GM18511 (cell line): ENCODE measurements at regions not wholly inside any gene's neighbourhood (a gene's known extent, or its start where the extent isn't known, plus 50 kb on each side); places are given as distances from the start of the nearest gene placed in this dataset.

Source experiments
- ATAC-seq: cut with Tn5 transposase; IDR thresholded peaks from one replicate; pipeline ENCODE4 v1.9.1; 2021; ENCODE audit warnings: mild to moderate bottlenecking, moderate library complexity; ENCODE audit not compliant: unreplicated experiment

- no peak for ATAC-seq
Measured at GRCh38 chr13:73940098-73940497, 194.1 kb downstream of the KLF12 start.

- no peak for ATAC-seq
Measured at GRCh38 chr13:73939603-73940002, 194.6 kb downstream of the KLF12 start.

- ATAC-seq = no peak
Measured at GRCh38 chr13:73939071-73939380, 195.2 kb downstream of the KLF12 start.

- no peak for ATAC-seq
Measured at GRCh38 chr13:73938372-73939070, 195.7 kb downstream of the KLF12 start.

DNA sequence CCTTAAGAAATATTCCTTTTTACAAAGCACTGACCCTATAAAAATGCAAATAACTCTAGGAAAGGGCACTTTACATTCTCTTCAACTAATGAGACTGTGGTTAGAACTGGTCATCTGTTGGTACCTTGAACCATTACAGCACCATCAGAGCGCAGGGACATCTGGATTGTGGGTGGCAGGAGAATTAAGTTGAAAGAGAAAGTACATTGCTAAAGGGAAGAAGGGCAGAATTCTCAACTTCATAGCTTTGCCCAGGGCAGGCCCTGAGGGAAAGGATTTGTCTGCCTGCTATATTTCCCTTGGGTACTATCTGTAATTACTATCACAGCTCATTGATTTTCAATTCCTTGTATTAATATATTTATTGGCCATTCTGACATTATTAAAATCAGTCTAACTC is 196.8 kb downstream of the KLF12 start:
- ATAC-seq = no peak

DNA sequence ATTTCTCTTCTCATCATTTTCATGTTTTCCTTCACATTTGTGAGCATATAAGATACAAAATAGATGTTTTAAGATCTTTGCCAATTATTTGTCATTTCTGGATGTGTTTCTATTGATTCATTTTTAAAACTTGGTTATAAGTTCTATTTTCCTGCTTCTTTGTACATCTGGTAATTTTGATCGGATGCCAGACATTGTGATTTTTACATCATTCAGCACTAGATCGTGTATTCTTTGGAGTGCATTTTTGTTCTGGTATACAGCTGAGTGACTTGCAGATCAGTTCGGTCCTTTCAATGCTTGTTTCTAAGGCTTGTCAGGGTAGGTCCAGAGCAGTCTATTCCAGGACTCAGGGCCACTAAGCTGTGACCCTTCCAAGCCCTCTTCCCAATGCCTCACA is 198.2 kb downstream of the KLF12 start:
- ATAC-seq = no peak

DNA sequence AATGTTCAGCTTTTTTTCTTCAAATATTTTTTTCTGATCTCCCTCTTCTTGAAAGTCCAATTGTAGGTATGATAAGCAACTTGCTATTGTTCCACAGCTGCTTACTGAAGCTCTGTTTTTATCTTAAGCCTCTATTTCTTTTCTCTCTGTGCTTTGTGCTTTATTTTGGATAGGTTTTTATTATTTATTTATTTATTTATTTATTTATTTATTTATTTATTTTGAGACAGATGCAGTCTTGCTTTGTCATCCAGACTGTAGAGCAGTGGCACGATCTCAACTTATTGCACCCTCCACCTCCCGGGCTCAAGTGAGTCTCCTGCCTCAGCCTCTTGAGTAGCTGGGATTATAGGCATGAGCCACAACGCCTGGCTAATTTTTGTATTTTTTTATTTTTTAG is 199.4 kb downstream of the KLF12 start:
- ATAC-seq = no peak

DNA sequence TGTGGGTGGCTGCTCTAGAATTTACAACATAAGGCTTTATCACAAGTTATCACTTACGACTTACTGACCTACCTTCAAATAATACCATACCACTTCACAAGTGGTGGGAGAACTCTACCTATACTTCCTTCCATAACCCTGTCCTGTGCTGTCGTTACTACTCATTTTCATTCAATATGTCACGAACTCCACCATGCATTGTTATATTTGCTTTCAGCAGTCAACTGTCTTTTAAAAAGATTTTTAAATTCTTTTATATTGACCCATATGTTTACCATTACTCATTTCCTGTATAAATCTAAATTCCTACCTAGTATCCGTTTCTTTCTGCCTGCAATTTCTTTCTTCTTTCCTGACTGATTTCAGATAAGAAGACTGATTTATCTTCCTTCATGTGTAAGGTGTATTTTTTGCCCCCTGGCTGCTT is 200.0 kb downstream of the KLF12 start:
- ATAC-seq = no peak

DNA sequence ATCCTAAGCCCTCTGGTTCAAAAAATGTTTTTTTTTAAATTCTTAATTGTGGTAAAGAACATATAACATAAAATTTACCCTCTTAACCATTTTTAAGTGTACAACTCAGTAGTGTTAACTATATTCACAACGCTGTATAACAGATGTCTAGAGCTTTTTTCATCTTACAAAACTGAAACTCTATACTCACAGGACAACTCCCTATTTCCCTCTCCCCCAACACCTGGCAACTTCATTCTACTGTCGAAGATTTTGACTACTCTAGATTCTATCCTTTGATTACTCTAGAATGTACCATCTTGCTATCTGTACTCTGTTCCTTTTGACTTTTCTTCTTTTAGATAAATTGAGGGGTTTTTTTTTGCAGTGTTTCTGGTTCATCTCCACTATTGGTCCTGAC is 200.4 kb downstream of the KLF12 start:
- ATAC-seq = no peak

GRCh38 chr13:73932091-73932490 is 202.1 kb downstream of the KLF12 start:
- ATAC-seq = no peak

DNA sequence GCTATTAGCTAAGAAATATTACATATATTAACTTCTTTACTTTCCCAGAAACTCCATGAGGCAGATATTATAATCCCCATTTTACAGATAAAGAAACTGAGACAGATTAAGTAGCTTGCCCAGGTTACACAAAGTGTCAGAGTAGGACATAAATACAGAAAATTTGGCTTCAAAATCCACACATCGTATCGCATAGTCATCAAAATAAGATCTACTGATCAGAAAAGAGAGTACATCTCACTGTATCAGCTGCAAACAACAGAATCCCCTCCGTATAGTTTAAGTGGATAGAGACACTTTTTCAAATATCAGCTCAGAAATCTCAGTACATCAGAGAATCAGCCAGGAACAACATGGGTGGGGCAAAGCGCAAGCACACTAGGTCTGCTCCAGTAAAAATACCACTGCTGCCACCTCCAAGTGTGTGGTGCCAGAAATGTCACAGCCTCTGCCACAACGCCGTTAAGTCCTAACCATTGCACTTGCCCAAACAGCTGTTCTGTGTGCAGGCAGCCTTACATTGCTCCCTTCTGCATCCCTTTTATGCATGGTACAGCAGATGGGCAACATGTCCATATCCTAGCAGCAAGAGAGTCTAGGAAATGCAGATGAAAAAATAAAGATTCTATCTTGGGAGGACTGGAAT is 204.8 kb downstream of the KLF12 start:
- no peak for ATAC-seq

DNA sequence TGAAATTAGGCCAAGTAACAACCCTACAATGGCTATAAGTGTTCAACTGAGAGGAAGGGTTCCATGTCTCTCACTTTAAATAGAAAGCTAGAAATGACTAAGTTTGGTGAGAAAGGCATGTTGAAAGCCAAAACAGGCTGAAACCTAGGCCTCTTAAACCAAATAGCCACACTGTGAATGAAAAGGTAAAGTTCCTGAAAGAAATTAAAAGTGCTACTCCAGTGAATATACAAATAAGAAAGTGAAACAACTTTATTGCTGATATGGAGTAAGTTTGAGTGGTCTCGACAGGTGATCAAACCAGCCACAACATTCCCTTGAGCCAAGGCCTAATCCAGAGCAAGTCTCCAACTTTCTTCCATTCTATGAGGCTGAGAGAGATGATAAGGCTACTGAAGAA is 209.6 kb downstream of the KLF12 start:
- peak; percentile 93 for ATAC-seq

DNA sequence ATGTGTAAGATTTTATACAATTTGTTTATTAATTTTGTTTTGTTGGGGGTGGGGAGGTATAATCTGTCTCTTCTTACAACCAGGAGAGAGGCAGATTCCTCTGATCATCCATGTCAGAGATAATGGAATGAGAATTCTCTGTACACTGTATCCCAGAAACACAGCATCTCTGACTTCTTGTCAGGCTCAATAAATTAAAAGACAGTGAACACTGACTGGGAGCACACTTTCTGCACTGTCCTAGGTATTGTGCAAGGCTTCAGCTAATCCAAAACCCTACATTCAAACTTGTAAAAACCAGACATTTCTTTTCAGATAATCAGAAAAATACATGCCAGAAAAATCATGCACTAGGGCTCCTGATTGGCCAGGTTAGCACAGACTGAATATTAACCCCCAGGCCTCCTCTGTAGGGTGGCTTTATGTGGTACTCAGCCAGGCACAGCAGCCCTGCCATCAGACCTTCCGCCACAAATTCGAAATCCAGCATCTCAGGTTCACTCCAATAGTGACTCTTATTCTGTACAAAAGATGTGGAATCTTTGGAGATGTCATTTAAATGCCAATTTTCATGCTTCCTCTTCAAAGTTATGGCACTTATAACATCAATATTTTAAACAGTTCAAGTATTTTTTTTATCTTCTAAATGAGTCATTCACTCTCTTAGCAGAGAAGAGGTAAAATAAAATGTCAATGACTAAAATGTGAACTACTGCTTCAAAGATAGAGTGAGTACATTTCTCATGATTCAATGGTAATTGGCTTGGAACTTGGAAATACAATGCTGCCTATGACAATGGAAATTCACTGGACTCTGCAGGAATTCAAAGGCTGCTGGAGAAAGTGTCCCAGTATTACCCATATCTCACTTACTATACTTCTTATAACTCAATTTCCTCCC is 211.5 kb downstream of the KLF12 start:
- ATAC-seq = no peak

GRCh38 chr13:73918691-73919090 is 215.5 kb downstream of the KLF12 start:
- ATAC-seq = no peak

GRCh38 chr13:73913751-73914518 is 220.3 kb downstream of the KLF12 start:
- ATAC-seq = peak; percentile 69

DNA sequence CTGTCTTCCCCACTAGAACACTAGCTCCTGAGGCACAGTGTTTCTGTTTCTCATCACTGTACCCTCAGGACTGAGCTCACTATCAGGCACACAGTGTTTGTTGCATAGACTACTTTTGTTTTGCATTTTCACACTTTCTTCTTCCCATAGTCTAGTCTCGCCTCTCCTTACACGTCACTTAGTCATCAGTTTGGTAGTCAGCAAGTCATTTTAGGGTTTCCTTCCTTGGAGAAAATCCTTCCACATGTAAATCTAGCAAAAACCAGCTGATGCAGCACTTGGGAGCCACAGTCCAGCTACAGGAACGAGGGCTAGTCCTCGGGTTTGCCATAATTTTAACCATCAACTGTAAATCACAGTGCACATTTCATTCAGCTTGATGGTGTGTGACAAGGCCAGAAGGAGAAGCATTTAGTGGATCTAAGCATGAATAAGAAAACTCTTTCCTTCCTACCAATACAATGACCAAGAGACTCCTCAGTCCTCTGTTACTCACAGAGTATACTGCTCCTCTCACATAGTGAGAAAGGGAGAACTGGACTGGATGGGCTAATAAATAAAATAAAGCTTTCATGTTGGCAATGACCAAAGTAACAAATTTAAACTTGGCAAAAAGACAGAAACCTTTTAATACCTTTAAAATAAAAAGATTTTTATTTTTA is 221.0 kb downstream of the KLF12 start:
- ATAC-seq = no peak

- no peak for ATAC-seq
Measured at GRCh38 chr13:73911361-73911760, 222.8 kb downstream of the KLF12 start.

- peak; percentile 41 for ATAC-seq
Measured at GRCh38 chr13:73910733-73911132, 223.5 kb downstream of the KLF12 start.

DNA sequence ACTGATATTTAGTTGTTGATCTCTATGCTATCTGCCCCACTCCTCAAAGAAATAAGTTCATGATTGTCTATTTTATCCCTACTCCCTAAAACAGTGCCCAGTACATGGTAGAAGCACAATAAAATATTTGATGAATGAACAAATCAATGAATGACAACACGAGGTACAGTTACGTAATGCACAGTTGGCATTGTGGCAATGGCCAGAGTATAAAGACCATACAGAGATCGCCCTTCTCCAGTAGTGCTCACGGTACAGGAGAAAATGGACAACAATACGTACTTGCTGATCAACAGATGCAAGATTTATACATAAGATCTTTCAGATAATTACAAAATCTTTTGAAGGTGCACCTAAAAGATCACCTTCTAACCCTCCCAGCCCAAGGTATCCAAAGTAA is 225.4 kb downstream of the KLF12 start:
- ATAC-seq = no peak

- ATAC-seq = no peak
Measured at GRCh38 chr13:73904625-73905024, 229.6 kb downstream of the KLF12 start.

GRCh38 chr13:73903561-73903960 is 230.6 kb downstream of the KLF12 start:
- ATAC-seq = no peak
